GM10266 (cell line): ENCODE measurements at regions not wholly inside any gene's neighbourhood (a gene's known extent, or its start where the extent isn't known, plus 50 kb on each side); places are given as distances from the start of the nearest gene placed in this dataset.

Source experiments
- DNase-seq: peaks from one replicate; pipeline ENCODE4 v3.0.0; 2012; ENCODE audit errors: extremely low spot score
- TF ChIP-seq, protein P1 (sequence below): IDR thresholded peaks from 2 replicates; pipeline ENCODE4 v1.5.1; 2012; ENCODE audit warnings: mild to moderate bottlenecking, low read depth; ENCODE audit not compliant: control insufficient read depth, insufficient read depth; ENCODE audit errors: missing control alignments

GRCh38 chr20:61125076-61125475 lies 127.0 kb upstream of the CDH4 start:
- DNase-seq: no peak
- TF ChIP-seq, protein P1, sequence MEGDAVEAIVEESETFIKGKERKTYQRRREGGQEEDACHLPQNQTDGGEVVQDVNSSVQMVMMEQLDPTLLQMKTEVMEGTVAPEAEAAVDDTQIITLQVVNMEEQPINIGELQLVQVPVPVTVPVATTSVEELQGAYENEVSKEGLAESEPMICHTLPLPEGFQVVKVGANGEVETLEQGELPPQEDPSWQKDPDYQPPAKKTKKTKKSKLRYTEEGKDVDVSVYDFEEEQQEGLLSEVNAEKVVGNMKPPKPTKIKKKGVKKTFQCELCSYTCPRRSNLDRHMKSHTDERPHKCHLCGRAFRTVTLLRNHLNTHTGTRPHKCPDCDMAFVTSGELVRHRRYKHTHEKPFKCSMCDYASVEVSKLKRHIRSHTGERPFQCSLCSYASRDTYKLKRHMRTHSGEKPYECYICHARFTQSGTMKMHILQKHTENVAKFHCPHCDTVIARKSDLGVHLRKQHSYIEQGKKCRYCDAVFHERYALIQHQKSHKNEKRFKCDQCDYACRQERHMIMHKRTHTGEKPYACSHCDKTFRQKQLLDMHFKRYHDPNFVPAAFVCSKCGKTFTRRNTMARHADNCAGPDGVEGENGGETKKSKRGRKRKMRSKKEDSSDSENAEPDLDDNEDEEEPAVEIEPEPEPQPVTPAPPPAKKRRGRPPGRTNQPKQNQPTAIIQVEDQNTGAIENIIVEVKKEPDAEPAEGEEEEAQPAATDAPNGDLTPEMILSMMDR: no peak

DNA sequence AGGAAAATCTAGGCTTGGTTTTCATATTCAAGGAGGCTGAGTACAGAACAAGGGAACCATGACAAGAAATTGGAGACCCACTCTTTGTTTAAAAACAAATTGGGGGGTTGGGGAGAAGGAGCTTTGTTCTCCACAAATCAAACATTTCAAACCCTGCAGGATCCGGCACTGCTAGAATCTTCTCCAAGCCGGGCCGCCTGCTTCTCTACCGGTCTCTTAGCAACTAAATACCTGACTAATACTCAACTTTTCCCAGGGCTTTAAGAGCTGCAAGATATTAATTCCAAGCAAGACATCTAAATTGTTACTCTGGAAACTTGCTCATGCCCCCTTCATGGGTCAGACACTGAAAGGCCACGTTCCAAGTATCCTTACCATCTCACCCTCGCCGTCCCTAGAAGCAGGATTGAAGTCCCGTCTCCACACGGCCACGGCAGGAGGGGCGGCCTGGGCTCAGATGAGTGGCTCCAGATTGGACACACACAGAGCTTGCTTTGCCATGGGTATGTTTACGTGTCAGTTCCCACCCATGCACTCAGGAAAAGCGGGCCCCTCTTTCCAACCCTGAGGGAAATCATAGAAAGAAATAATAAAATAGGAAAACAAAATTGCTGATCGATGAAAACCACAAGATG lies 126.4 kb upstream of the CDH4 start:
- TF ChIP-seq, protein P1: no peak

DNA sequence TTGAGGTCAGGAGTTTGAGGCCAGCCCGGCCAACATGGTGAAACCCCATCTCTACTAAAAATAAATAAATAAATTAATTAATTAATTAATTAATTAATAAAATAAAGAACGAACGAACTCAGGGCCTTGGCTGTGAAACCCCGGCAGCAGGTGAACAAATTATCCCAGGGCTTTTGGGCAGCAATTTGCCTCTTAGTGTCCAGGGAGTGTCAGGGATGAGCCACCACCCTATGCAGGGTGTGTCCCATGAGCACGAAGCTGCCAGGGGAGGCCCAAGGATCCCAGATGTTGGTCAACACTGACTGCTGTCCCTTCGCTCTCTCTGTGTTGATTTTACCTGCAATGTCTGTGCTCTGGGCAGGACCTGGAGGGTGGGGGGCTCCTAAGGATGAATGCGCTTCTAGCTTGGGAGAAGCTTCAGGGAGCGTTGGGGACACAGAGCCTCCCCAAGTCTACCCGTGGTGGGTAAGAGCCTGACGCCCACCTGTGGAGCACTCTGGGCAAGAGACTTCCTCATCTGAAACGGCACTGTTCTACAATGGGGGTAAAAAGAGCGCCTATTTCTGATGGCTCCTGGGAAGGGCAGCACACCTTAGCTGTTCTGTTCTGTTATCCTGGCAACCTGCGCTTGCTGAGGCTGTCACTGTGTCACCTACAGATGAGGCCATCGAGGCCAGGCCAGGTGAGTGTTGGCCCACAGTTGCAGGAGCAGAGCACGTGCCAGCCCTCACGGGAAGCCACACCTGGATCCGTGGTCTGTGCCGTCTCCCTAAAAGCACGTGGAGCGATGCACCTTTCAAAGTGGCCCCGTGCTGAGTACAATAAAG lies 125.5 kb upstream of the CDH4 start:
- DNase-seq: no peak
- TF ChIP-seq, protein P1: no peak

More for the DNA sequence above, 126.4 kb upstream of the CDH4 start:
- no peak for DNase-seq

DNA sequence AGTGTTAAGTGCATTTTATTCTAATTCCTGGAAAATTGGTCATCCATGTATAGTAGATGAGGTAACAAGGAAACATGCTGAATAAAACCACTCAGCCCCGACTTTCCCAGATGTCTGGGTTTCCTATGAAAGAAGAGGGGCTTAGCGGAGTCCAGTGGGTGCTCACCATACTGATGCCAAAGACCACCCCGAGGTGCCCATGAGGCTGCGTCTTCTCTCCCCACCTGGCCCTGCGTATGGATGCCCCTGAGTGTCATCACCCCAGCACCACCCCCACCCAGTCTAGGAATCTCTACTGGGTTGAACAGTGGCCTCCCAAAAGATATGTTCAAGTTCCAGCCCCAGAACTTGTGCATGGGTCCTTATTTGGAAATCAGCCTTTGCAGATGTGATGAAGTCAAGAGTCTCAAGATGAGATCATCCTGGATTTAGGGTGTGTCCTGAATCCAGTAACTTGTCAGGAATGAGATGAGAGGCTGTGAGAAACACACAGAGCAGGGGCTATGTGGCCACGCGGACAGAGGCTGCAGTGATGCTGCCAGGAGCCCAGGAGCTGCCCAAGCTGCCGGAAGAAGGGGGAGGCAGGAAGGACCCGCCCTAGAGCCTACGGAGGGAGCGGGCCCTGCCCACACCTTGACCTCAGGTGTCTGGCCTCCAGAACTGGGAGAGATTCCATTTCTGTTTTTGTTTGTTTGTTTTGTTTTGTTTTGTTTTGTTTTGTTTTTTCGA lies 124.6 kb upstream of the CDH4 start:
- no peak for DNase-seq
- TF ChIP-seq, protein P1: no peak

- no peak for DNase-seq
- TF ChIP-seq, protein P1: no peak
Observed at GRCh38 chr20:61128701-61129269, 123.3 kb upstream of the CDH4 start.

GRCh38 chr20:61129311-61129710 lies 122.8 kb upstream of the CDH4 start:
- DNase-seq: no peak
- TF ChIP-seq, protein P1: no peak

DNA sequence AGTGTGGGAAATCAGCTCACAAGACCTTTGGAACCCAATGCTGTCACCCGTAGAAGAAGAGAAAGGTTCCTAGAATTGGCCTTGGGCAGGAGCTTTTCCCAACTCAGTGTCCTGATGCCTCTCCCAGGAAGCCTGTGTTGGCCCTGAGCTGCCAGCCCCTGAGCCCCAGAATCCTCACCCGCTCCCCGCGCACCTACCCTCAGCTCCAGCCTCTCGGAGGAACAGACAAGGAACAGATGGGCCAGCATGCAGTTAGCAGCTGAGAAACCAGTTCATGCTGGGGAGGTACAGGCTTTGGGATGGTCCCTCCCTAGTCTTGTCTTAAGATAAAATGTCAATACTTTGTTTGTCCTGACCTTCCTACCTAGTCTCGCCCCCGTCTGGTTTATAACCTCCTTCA lies 121.9 kb upstream of the CDH4 start:
- DNase-seq: no peak
- TF ChIP-seq, protein P1: no peak
